ENCODE measurements at regions not wholly inside any gene's neighbourhood (a gene's known extent, or its start where the extent isn't known, plus 50 kb on each side); places are given as distances from the start of the nearest gene placed in this dataset.

- DNase-seq (ENCODE audit: low read depth, low spot score) (no peak), ATAC-seq (no peak)
- intact Hi-C loops (cut with micrococcal nuclease) = no loop called here
- POLR2A ChIA-PET = no interaction called here
- Histone ChIP-seq H3K9me2 (ENCODE audit: insufficient read depth) (no peaks in the 10 kb centered on the region), H3K27me3 (ENCODE audit: insufficient read depth, low read length) (no peaks in the 10 kb centered on the region), H3K79me2 (ENCODE audit: insufficient read depth, low read length) (no peaks in the 10 kb centered on the region), H3K9me3 (ENCODE audit: control insufficient read depth in 1 of 2, insufficient read depth in 1 of 2, low read depth in 1 of 2, low read length in 2 of 2) (no peaks in the 10 kb centered on the region), H3K27ac (ENCODE audit: low read depth, low read length) (no peak overlapping the region), H4K20me1 (ENCODE audit: insufficient read depth) (no peaks in the 10 kb centered on the region), H3K9ac (ENCODE audit: low read length) (no peak overlapping the region), H2AFZ (ENCODE audit: low read depth, low read length, poor library complexity, severe bottlenecking) (no peak overlapping the region), H3K4me3 (replicated peaks in 1 of 2; ENCODE audit: low read depth in 1 of 2, low read length in 2 of 2) (no peak overlapping the region), H3K4me1 (ENCODE audit: control insufficient read depth in 1 of 2, insufficient read depth in 2 of 2, low read length in 2 of 2) (peaks cover 0 to 13% of the 10 kb centered on the region in 2 experiments; a peak in 2 of 4 replicates), H3K4me2 (ENCODE audit: low read length) (peak overlapping the region; percentile 26), H3K36me3 (ENCODE audit: control insufficient read depth in 1 of 2, insufficient read depth in 2 of 2, low read length in 2 of 2) (no peaks in the 10 kb centered on the region)
- CTCF ChIA-PET = interaction anchor here (1.0 kb wide), 1 partner anchor 33 kb away, joined by 3 read pairs; no protein-coding TSS in a partner anchor
- no TSS peak for BruUV-seq (replicated peaks)
- RAD21 ChIA-PET (ENCODE audit: low non-redundant PET in 1 of 2, low total read pairs in 2 of 2, uncharacterized antibody in 2 of 2, unreplicated experiment in 2 of 2) = no interaction called here
- no peak for TF ChIP-seq CEBPB (IDR thresholded peaks at IDR 0.05; ENCODE audit: low read depth)
- no peak for TF ChIP-seq EZH2 (IDR thresholded peaks at IDR 0.05)
- TF ChIP-seq POLR2AphosphoS5 (IDR thresholded peaks at IDR 0.05; ENCODE audit: low read depth, low read length) = no peak
- no peak for TF ChIP-seq TCF7L2 (IDR thresholded peaks at IDR 0.05; ENCODE audit: borderline replicate concordance, extremely low read depth, insufficient read depth, insufficient read length)
- TF ChIP-seq, protein P1, sequence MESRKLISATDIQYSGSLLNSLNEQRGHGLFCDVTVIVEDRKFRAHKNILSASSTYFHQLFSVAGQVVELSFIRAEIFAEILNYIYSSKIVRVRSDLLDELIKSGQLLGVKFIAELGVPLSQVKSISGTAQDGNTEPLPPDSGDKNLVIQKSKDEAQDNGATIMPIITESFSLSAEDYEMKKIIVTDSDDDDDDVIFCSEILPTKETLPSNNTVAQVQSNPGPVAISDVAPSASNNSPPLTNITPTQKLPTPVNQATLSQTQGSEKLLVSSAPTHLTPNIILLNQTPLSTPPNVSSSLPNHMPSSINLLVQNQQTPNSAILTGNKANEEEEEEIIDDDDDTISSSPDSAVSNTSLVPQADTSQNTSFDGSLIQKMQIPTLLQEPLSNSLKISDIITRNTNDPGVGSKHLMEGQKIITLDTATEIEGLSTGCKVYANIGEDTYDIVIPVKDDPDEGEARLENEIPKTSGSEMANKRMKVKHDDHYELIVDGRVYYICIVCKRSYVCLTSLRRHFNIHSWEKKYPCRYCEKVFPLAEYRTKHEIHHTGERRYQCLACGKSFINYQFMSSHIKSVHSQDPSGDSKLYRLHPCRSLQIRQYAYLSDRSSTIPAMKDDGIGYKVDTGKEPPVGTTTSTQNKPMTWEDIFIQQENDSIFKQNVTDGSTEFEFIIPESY (IDR thresholded peaks at IDR 0.05; ENCODE audit: extremely low read depth, insufficient replicate concordance, low read length) = no peak
- TF ChIP-seq, protein P2, sequence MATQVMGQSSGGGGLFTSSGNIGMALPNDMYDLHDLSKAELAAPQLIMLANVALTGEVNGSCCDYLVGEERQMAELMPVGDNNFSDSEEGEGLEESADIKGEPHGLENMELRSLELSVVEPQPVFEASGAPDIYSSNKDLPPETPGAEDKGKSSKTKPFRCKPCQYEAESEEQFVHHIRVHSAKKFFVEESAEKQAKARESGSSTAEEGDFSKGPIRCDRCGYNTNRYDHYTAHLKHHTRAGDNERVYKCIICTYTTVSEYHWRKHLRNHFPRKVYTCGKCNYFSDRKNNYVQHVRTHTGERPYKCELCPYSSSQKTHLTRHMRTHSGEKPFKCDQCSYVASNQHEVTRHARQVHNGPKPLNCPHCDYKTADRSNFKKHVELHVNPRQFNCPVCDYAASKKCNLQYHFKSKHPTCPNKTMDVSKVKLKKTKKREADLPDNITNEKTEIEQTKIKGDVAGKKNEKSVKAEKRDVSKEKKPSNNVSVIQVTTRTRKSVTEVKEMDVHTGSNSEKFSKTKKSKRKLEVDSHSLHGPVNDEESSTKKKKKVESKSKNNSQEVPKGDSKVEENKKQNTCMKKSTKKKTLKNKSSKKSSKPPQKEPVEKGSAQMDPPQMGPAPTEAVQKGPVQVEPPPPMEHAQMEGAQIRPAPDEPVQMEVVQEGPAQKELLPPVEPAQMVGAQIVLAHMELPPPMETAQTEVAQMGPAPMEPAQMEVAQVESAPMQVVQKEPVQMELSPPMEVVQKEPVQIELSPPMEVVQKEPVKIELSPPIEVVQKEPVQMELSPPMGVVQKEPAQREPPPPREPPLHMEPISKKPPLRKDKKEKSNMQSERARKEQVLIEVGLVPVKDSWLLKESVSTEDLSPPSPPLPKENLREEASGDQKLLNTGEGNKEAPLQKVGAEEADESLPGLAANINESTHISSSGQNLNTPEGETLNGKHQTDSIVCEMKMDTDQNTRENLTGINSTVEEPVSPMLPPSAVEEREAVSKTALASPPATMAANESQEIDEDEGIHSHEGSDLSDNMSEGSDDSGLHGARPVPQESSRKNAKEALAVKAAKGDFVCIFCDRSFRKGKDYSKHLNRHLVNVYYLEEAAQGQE (IDR thresholded peaks at IDR 0.05; ENCODE audit: low read depth) = no peak
- TF ChIP-seq SRF (IDR thresholded peaks at IDR 0.05; ENCODE audit: low read depth) = no peak
- no peak for TF ChIP-seq RAD21 (IDR thresholded peaks at IDR 0.05; ENCODE audit: low read depth)
- no peak for TF ChIP-seq ZFX (IDR thresholded peaks at IDR 0.05)
- TF ChIP-seq POLR2A (IDR thresholded peaks at IDR 0.05; ENCODE audit: borderline replicate concordance, extremely low read depth, insufficient read depth, insufficient read length) = no peak
- no peak for TF ChIP-seq EZH2phosphoT487 (IDR thresholded peaks at IDR 0.05; ENCODE audit: borderline replicate concordance)
- no peak for TF ChIP-seq SIN3A (IDR thresholded peaks at IDR 0.05; ENCODE audit: low read depth)
- no peak for TF ChIP-seq CBX3 (IDR thresholded peaks at IDR 0.05; ENCODE audit: low read depth)
- TF ChIP-seq EGR1 (IDR thresholded peaks at IDR 0.05; ENCODE audit: low read depth) = no peak
- TF ChIP-seq YY1 (IDR thresholded peaks at IDR 0.05; ENCODE audit: extremely low read depth, insufficient replicate concordance, low read depth, low read length) = no peak
These were observed 259.3 kb downstream of the BMP7 start for GRCh38 chr20:57007171-57007540.
